ENCODE measurements at regions not wholly inside any gene's neighbourhood (a gene's known extent, or its start where the extent isn't known, plus 50 kb on each side); places are given as distances from the start of the nearest gene placed in this dataset.

- H3K9me3 ChIP-seq = no peaks in the 10 kb centered on the region
- H3K36me3 ChIP-seq = no peaks in the 10 kb centered on the region
- no peaks in the 10 kb centered on the region for H3K27me3 ChIP-seq
- H3K4me3 ChIP-seq = no peak overlapping the region
- no peak for DNase-seq
These were observed 208.9 kb upstream of the ARHGEF9 start for GRCh38 chrX:63993936-63994335.

DNA sequence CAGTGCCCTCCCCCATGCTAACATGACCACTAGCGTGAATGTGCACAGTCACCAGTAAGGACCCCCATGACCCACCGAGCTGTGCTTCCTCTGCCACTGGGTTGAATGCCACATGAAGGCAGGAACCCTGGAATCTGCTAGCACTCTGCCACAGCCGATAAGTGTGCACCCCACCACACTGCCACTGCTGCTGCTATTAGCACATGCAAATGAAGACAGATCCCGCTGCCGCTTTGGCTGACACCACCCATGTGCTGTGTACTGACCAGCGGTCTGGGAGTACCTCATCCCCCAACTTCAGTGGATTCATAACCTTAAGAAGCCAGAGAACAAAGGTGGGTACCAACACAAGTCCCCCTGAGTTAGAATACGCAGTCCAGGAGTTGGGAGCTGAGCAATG lies 200.9 kb upstream of the ARHGEF9 start:
- Histone ChIP-seq H3K27me3 (no peaks in the 10 kb centered on the region), H3K9me3 (no peaks in the 10 kb centered on the region), H3K36me3 (no peaks in the 10 kb centered on the region), H3K4me3 (no peak overlapping the region)
- DNase-seq = no peak

DNA sequence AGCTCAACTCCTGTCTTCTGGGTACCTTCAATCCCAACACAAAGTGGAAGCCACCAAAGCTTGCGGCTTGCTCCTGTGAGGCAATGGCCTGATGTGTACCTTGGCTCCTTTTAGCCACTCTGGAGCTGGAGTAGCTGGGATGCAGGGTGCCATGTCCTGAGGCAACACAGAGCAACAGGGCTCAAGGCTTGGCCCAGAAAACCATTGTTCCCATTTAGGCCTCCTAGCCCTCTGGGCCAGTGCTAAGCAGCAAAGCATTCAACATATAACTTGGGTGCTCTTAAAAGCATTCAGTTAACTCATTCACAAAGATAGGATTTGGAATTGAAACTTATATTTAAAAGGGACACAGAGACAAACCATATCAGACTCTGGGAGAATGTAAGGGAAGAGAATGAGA lies 194.5 kb upstream of the ARHGEF9 start:
- Histone ChIP-seq H3K36me3 (no peaks in the 10 kb centered on the region), H3K4me3 (no peak overlapping the region), H3K27me3 (no peaks in the 10 kb centered on the region), H3K9me3 (no peaks in the 10 kb centered on the region)
- DNase-seq = no peak

DNA sequence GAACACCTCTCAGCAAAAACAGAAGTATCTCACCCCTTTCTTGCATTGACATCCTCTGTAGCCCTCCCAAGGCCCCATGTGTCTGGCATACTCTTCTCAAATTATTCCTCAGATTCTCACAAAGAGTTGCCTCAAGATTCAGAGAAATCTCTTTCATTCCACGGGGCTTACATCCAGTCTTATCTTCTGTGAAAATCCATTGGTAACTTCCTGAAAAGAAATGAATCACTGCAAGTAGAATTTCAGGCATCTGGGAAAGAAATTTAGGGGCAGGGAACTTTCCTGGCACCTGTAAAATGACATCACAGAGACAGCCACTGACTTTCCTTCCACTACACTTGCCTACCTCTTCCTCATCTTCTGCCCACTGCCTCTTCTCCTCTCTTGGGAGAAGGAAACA lies 182.5 kb upstream of the ARHGEF9 start:
- Histone ChIP-seq H3K4me3 (no peak overlapping the region), H3K9me3 (no peaks in the 10 kb centered on the region), H3K36me3 (no peaks in the 10 kb centered on the region), H3K27me3 (no peaks in the 10 kb centered on the region)
- DNase-seq = no peak

- Histone ChIP-seq H3K36me3 (no peaks in the 10 kb centered on the region), H3K27me3 (no peaks in the 10 kb centered on the region), H3K9me3 (no peaks in the 10 kb centered on the region), H3K4me3 (no peak overlapping the region)
- DNase-seq = peak; percentile 20
These were observed 178.2 kb upstream of the ARHGEF9 start for GRCh38 chrX:63963095-63963784.

- no peak for DNase-seq
- H3K9me3 ChIP-seq = no peaks in the 10 kb centered on the region
- H3K27me3 ChIP-seq = no peaks in the 10 kb centered on the region
- H3K4me3 ChIP-seq = no peak overlapping the region
- no peaks in the 10 kb centered on the region for H3K36me3 ChIP-seq
These were observed 176.9 kb upstream of the ARHGEF9 start for GRCh38 chrX:63961964-63962363.

- Histone ChIP-seq H3K36me3 (no peaks in the 10 kb centered on the region), H3K27me3 (no peaks in the 10 kb centered on the region), H3K4me3 (no peak overlapping the region), H3K9me3 (no peaks in the 10 kb centered on the region)
- no peak for DNase-seq
These were observed 175.0 kb upstream of the ARHGEF9 start for GRCh38 chrX:63959975-63960374.

GRCh38 chrX:63958134-63958865 lies 173.3 kb upstream of the ARHGEF9 start:
- no peak for DNase-seq
- no peaks in the 10 kb centered on the region for H3K27me3 ChIP-seq

GRCh38 chrX:63935835-63936234 lies 150.8 kb upstream of the ARHGEF9 start:
- Histone ChIP-seq H3K27me3 (no peaks in the 10 kb centered on the region), H3K4me3 (no peak overlapping the region), H3K36me3 (no peaks in the 10 kb centered on the region), H3K9me3 (no peaks in the 10 kb centered on the region)
- DNase-seq = no peak

More at GRCh38 chrX:63958134-63958865, 173.3 kb upstream of the ARHGEF9 start:
- Histone ChIP-seq H3K9me3 (no peaks in the 10 kb centered on the region), H3K4me3 (no peak overlapping the region), H3K36me3 (no peaks in the 10 kb centered on the region)

DNA sequence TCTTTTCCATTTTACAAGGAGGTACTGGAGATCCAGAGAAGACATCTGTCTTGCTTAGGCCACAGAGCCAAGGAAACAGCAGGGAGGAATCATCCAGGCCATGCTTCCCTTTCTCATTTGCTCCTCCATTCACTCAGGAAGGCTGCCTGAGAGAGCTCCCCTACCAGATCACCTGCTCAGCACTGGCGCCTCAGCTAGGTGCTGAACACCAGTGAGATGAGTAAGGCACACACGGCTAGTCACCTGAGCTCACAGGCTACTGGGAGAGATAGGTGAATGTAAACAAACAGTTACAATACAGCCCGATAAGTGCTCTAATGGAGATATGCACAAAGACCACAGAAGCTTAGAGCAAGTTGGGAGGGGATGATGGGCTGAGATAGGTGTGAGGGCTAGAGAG lies 149.8 kb upstream of the ARHGEF9 start:
- Histone ChIP-seq H3K4me3 (no peak overlapping the region), H3K27me3 (no peaks in the 10 kb centered on the region), H3K9me3 (no peaks in the 10 kb centered on the region), H3K36me3 (no peaks in the 10 kb centered on the region)
- DNase-seq = no peak

GRCh38 chrX:63934160-63934559 lies 149.1 kb upstream of the ARHGEF9 start:
- no peaks in the 10 kb centered on the region for H3K36me3 ChIP-seq

DNA sequence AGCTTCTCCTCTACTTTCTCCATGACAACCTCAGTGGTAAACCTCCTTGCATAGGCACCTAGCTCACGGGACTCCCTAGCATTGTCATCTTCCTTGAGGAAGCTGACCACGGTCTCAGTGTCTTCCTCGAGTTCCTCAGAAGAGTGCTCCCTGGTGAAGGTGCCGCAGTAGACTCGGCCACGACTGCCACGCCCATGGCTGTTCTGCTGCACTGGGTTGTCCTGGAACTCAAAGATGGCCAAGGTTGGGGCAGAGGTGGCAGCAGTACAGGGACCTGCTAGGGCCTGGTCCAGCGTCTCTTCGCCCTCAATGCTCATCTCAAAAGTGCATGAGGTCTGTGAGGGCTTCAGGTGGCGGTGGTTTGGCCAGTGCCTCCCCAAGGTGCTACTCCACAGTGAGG lies 147.9 kb upstream of the ARHGEF9 start:
- H3K27me3 ChIP-seq = no peaks in the 10 kb centered on the region
- no peaks in the 10 kb centered on the region for H3K36me3 ChIP-seq
- H3K9me3 ChIP-seq = no peaks in the 10 kb centered on the region
- no peak for DNase-seq
- no peak overlapping the region for H3K4me3 ChIP-seq

More at GRCh38 chrX:63934160-63934559, 149.1 kb upstream of the ARHGEF9 start:
- no peaks in the 10 kb centered on the region for H3K27me3 ChIP-seq
- DNase-seq = no peak
- H3K4me3 ChIP-seq = no peak overlapping the region
- no peaks in the 10 kb centered on the region for H3K9me3 ChIP-seq

DNA sequence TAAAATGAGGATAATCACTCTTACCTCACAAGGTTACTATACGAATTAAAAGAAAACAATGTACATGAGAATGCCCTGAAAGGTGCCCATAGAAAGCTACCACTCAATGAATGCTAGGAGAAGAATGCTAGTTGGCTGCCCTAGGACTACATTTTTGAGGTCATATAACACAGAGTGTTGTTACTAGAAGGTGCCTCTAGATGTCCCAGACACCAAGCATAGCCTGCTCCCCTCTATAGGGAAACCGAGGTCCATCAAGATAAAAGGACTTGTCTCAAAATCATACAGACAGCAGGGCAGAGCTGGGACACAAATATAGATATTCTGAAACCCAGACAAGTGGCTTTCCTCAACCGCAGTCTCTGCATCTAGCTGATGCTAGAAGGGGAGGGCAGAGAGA lies 147.0 kb upstream of the ARHGEF9 start:
- no peaks in the 10 kb centered on the region for H3K36me3 ChIP-seq
- no peak for DNase-seq
- no peaks in the 10 kb centered on the region for H3K9me3 ChIP-seq
- H3K27me3 ChIP-seq = no peaks in the 10 kb centered on the region
- H3K4me3 ChIP-seq = no peak overlapping the region

GRCh38 chrX:63930140-63930539 lies 145.1 kb upstream of the ARHGEF9 start:
- no peaks in the 10 kb centered on the region for H3K36me3 ChIP-seq
- no peak overlapping the region for H3K4me3 ChIP-seq
- no peak for DNase-seq
- no peaks in the 10 kb centered on the region for H3K27me3 ChIP-seq
- H3K9me3 ChIP-seq = no peaks in the 10 kb centered on the region

DNA sequence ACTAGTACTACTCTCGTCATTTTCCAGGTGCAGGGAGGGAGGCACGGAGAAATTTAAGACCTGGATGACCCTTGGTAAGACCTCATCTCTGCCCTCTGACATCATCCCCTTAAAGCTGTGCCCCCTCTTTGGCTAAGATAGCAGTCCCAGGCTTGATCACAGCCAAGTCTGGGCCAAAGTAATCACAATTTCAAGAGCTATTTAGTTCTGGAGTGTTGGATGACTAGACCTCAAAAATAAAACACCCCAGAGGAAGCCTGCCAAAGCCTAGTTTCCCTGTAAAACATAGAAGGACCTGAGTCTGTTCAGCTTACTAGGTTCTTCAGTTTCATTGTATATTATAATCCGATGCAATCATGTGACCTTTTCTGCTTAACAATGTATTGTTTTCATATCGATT lies 144.6 kb upstream of the ARHGEF9 start:
- DNase-seq = no peak
- Histone ChIP-seq H3K4me3 (no peak overlapping the region), H3K9me3 (no peaks in the 10 kb centered on the region), H3K27me3 (no peaks in the 10 kb centered on the region), H3K36me3 (no peaks in the 10 kb centered on the region)

DNA sequence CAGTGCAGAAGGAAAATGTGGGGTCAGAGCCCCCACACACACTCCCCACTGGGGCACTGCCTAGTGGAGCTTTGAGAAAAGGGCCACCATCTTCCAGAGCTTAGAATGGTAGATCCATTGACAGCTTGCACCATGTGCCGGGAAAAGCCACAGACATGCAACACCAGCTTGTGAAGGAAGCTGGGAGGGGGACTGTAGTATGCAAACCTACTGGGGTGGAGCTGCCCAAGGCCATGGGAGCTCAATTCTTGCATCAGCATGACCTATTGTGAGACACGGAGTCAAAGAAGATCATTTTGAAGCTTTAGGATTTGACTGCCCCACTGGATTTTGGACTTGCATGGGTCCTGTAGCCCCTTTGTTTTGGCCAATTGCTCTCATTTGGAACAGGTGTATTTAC lies 142.8 kb upstream of the ARHGEF9 start:
- Histone ChIP-seq H3K27me3 (no peaks in the 10 kb centered on the region), H3K36me3 (no peaks in the 10 kb centered on the region), H3K4me3 (no peak overlapping the region), H3K9me3 (no peaks in the 10 kb centered on the region)
- DNase-seq = no peak

DNA sequence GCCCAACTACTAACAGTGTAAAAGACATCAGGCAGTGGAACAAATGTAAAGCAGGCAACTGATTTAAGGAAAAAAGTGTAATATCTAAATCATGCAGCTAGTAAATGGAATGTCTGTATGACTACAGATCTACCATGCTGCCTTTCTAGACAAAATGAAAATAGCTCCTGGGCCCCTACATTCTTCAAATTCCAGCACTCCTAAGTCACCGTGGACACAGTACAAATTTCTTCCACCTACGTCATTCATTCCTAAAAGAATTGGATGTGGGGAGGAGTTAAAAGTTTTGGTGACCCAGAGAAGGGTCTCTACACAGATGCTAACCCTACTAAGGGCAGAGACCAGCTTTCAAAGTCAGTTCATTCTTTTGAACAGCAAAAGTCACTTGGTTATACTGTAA lies 137.2 kb upstream of the ARHGEF9 start:
- Histone ChIP-seq H3K4me3 (no peak overlapping the region), H3K36me3 (no peaks in the 10 kb centered on the region), H3K9me3 (no peaks in the 10 kb centered on the region), H3K27me3 (no peaks in the 10 kb centered on the region)
- peak; percentile 10 for DNase-seq

DNA sequence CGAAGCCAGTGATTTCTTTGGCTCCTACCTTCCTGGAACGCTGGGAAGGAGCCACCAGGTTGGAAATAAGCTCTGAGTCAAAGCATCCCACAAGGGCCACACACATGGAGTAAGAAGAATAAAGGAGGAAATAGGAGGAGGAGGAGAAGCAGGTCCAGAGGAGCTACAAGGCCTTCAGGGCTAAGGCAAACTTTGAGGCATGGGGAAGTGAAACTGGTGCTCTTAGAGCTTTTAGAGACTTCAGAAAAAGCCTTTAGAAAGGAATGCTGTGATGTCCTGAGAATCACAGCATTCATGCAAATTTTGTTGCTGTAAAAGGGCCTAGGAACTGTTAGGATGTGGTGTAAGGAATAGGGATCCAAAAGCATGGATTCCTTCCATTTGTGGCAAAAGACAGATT lies 135.9 kb upstream of the ARHGEF9 start:
- H3K9me3 ChIP-seq = no peaks in the 10 kb centered on the region
- H3K36me3 ChIP-seq = no peaks in the 10 kb centered on the region
- H3K4me3 ChIP-seq = no peak overlapping the region
- no peak for DNase-seq
- H3K27me3 ChIP-seq = no peaks in the 10 kb centered on the region

All from MG63 (cell line).